ENCODE measurements at regions not wholly inside any gene's neighbourhood (a gene's known extent, or its start where the extent isn't known, plus 50 kb on each side); places are given as distances from the start of the nearest gene placed in this dataset.

DNA sequence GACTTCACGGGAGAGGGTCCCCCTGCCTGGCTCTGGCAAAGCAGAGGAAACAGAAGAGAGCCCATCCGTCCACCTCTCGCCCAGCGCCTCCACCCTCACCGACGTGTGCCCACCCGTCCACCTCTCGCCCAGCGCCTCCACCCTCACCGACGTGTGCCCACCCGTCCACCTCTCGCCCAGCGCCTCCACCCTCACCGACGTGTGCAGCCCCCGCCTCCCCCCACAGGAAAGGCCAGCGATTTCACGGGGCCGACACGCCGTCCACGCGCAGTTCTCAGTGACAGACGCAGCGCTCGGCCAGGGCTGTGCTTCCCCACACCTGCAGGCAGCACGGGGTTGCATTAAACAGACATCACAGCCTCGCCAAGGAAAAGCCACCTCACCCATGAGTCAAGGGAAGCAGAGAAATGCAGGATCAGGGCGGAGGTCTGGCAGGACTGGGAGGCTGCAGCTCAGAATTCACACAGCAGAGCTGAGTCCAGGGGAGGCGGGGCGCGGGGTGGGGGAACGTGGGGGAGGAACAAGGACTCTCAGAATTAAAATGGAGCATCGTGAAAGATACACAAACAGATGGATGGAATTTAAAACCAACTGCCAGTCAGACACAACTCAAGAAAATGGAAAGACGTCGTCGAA, 377.7 kb downstream of the BRD1 start:
- DNase-seq = no peak

DNA sequence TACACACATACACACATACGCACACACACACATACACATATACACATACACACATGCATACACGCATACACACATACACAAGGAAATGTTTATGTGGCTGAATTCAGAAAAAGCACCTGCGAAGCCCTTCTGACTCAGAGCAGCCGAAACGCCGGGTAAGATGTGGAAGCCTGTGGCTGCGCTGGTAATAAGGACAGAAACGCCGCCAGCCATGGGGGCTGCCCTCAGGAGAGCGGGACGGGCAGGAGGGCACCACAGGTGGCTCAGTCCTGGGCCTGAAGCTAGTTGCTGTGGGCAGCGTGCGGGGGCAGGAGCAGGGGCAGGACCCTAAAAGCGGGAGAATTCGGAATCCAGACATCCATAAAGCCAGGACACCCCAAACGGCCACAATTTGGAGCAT, 378.3 kb downstream of the BRD1 start:
- no peak for DNase-seq

DNA sequence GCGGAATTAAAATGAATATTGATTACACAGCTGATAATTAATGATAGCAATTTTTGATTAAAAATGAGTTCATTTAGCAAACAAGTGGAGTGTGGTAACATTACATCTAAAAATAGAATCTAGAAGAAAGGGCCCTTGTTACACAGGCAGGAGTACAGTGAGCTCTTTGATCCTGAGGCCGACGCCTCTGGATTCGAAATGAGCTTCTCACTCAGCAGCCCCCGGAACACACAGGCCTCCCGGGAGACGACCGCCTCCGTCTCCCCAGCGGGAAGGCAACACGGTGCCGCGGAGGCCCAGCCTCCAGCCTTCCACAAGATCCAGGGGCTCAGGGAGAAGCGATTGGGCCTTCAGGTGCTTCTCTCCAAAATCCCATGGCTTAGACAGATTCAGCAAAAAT, 379.1 kb downstream of the BRD1 start:
- no peak for DNase-seq

- no peak for DNase-seq
Observed at GRCh38 chr22:49447837-49448236, 379.8 kb downstream of the BRD1 start.

GRCh38 chr22:49446759-49447710, 380.6 kb downstream of the BRD1 start:
- DNase-seq = no peak

DNA sequence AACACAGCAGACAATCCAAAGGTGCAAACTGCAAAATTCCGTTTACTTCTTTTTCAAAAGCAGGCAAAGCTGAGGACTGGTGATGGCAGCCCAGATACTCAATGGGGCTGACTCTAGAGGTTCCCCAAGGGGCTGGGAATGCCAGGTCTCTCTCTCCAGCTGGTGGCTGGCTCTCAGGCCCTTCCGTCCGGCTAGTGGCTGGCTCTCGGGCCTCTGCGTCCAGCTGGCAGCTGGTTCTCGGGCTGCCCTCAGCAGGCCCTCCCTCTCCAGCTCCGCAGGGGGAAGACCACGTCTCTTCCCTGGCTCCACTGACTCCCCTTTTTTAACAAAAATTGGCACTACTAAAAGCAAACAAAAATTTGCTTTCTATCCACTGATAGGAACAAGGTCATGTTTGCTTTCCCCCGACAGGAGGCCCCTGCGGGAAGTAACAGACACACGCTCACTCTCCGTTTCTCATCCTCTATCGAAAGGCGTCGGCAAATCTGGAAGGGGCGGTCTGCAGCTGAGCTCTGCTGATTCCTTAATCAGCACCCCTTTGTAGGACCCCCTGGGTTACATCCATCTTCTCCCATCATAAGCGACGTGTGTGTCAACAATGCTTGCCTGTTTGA, 381.4 kb downstream of the BRD1 start:
- no peak for DNase-seq

GRCh38 chr22:49444781-49445180, 382.9 kb downstream of the BRD1 start:
- DNase-seq = no peak

DNA sequence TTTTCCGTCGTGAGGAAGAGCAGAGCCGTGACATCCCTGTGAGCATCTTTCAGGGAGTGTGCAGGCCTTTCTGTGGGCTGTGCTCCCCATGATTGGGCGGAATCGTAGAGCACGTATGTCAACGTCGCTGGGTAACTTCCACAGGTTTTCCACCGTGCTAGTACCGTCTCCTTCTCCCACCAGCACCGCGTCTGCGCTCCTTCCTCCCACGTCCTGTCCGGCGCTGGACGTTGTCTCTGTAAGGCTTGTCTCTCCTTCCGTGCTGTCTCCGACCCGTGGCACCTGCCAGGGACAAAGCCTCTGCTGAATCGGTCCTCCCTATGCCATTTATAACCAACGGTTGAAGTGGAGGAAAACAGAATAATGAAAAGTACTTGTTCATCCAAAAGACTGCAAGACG, 386.7 kb downstream of the BRD1 start:
- no peak for DNase-seq

DNA sequence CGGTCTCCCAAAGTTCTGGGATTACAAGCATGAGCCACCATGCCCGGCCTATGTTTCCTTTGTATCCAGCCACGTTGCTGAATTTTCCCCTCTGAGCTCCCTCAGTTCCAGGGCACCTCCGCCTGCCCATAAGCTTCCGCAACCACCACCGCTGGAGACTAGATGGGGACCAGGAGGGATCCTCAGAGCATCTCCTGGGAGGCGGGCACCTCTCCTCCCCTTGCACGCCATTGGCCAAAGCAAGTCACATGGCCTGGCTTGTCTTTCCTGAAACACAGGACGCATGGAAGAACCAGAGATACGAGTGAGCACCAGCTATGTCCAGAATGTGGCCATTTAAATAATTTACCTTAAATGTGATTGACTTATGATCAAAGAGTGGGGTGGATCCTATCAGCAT, 388.3 kb downstream of the BRD1 start:
- DNase-seq = no peak

GRCh38 chr22:49437956-49438355, 389.7 kb downstream of the BRD1 start:
- no peak for DNase-seq

DNA sequence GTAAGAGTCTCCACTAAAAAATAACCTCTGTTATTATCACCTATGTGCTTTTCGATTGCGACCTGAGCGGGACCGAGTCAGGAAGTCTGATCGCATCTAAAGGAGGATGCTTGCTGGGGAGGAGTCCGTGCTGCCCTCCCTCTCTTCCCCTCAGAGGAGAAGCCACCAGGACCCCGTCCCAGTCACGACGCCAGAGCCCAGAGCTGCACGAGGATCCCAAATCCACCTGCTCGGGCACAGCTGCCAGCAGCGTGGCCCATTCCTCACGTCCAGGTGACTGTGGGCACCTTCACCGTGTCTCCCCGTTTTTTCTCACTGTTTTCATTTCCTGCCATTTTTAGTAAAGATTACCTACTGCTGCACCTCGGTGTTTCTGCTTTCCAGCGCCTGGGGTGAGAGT, 390.3 kb downstream of the BRD1 start:
- DNase-seq = no peak

GRCh38 chr22:49436056-49436455, 391.6 kb downstream of the BRD1 start:
- no peak for DNase-seq

- no peak for DNase-seq
Observed at GRCh38 chr22:49435596-49435995, 392.1 kb downstream of the BRD1 start.

- DNase-seq = no peak
Observed at GRCh38 chr22:49433717-49434611, 393.7 kb downstream of the BRD1 start.

DNA sequence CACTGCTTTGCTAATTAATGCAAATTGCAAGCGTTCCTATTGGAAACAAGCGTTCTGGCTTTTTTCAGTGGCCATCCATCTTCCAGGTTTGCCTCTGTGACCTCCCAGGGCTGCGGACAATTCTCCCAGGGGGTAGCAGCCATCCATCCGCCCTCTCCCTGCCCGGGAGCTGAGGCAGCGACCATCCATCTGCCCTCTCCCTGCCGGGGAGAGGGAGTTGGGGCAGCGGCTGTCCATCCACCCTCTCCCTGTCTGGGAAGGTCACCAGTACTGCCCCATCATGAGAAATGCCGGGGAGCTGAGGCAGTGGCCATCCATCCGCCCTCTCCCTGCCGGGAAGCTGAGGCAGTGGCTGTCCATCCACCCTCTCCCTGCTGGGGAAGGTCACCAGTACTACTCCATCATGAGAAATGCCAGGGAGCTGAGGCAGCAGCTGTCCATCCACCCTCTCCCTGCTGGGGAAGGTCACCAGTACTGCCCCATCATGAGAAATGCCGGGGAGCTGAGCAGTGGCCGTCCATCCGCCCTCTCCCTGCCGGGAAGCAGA, 394.7 kb downstream of the BRD1 start:
- no peak for DNase-seq

GRCh38 chr22:49432211-49432896, 395.3 kb downstream of the BRD1 start:
- no peak for DNase-seq

DNA sequence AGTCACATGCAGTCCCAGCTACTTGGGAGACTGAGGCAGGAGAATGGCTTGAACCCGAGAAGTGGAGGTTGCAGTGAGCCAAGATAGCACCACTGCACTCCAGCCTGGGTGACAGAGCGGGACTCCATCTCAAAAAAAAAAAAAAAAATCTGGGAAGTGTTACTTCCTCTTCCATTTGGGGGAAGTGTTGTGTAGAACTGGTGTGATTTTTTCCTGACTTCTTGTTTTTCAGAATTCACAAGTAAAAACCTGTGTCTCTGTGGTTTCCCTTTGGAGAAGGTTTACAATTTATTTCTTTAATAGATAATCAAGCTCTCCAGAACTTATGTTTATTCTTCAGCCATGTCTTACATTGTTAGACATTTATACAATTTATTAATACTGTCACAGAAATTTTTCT, 396.1 kb downstream of the BRD1 start:
- no peak for DNase-seq

- no peak for DNase-seq
Observed at GRCh38 chr22:49429066-49429465, 398.6 kb downstream of the BRD1 start.

- DNase-seq = no peak
Observed at GRCh38 chr22:49427941-49428340, 399.7 kb downstream of the BRD1 start.

DNA sequence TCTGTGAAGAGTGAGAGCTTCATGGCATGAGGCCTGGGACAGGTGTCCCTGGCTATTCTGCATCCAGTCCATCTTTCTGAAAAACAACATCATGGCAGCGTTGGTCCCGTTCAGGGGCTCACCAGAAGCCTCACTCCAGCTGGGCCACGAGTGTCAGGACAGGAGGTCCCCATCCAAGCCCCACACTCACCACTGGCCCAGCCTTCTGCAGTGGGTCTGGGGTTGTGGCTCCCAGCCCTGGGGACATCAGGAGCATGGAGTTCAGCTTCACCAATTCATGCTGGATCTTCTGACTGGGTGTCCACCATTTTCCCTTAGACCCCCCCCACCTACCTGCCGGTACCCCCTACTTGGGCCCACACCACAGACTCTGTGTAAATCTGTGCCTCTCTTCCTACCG, 400.3 kb downstream of the BRD1 start:
- no peak for DNase-seq

GRCh38 chr22:49426618-49427266, 400.9 kb downstream of the BRD1 start:
- DNase-seq = no peak
